ENCODE measurements at regions not wholly inside any gene's neighbourhood (a gene's known extent, or its start where the extent isn't known, plus 50 kb on each side); places are given as distances from the start of the nearest gene placed in this dataset.

DNA sequence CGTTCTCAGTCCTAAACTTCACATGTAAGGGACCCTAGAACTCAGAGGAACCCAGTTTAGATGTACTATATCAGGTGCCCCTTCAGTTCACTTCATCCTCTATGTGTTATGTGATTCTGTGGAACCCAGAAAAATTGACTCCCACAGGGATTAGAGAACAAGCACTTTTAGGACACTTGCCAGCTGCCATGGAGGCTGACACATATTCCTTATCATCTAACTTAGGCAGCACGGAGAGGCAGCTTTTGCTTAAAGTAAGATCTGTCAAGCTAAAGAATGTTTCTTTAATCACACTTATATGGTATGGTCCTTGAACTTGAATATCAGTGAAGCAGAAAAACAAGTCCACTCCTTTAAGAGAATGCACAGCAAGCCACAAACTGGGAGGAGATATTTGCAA lies 701.5 kb upstream of the ID4 start:
- Mint-ChIP-seq H3K36me3 (ENCODE audit: low read depth) (no peaks in the 10 kb centered on the region), H3K27me3 (ENCODE audit: low read depth) (no peaks in the 10 kb centered on the region), H3K4me3 (no peak overlapping the region), H3K9me3 (peaks cover 2% of the 10 kb centered on the region), H3K4me1 (peaks cover 8% of the 10 kb centered on the region), H3K27ac (ENCODE audit: unreplicated experiment) (no peak overlapping the region)
- DNase-seq (ENCODE audit: low read depth, low spot score): no peak
- TF ChIP-seq, protein P1, sequence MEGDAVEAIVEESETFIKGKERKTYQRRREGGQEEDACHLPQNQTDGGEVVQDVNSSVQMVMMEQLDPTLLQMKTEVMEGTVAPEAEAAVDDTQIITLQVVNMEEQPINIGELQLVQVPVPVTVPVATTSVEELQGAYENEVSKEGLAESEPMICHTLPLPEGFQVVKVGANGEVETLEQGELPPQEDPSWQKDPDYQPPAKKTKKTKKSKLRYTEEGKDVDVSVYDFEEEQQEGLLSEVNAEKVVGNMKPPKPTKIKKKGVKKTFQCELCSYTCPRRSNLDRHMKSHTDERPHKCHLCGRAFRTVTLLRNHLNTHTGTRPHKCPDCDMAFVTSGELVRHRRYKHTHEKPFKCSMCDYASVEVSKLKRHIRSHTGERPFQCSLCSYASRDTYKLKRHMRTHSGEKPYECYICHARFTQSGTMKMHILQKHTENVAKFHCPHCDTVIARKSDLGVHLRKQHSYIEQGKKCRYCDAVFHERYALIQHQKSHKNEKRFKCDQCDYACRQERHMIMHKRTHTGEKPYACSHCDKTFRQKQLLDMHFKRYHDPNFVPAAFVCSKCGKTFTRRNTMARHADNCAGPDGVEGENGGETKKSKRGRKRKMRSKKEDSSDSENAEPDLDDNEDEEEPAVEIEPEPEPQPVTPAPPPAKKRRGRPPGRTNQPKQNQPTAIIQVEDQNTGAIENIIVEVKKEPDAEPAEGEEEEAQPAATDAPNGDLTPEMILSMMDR (conservative IDR thresholded peaks at IDR 0.05): no peak

DNA sequence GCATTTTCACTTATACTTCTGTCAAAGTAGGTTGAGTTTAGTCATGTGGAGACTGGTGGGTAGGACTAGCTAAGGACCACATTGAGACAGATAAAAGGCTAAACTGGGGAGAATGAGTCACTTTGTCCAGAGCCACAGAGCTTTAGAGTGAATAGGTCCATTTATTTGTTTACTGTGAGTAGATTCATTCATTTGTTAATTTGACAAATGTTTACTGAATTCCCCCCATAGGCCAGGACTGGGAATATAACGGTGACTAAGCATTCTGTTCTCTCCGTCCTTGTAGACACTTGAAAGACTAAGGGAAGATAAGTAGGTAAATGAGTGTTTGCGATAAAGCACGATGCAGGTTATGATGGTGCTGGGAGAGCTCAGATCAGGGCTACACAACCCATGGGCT lies 699.7 kb upstream of the ID4 start:
- Mint-ChIP-seq H3K9me3 (peaks cover 2% of the 10 kb centered on the region), H3K27me3 (ENCODE audit: low read depth) (no peaks in the 10 kb centered on the region), H3K27ac (ENCODE audit: unreplicated experiment) (no peak overlapping the region), H3K4me3 (no peak overlapping the region), H3K4me1 (peaks cover 8% of the 10 kb centered on the region), H3K36me3 (ENCODE audit: low read depth) (no peaks in the 10 kb centered on the region)
- DNase-seq (ENCODE audit: low read depth, low spot score): no peak
- TF ChIP-seq, protein P1 (conservative IDR thresholded peaks at IDR 0.05): no peak

DNA sequence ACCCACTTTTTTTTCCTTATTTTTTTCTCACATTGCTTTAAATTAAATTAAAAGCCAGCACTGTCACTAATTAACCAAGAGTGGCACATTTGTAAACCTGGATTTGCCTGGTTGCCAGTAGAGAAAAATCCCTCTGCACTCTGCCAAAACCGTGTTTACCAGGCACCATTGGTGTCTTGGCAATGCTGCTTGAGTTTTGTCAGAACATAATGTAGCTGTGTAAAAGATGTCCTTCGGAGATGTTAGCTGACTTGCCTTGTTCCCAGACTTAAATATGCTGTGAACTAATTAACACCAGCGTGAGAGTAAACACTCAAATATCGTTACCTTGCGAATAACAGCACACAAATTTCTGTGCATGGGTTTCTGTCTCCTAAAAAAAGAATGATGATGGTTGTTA lies 694.9 kb upstream of the ID4 start:
- Mint-ChIP-seq H3K27me3 (ENCODE audit: low read depth) (no peaks in the 10 kb centered on the region), H3K9me3 (peaks cover under 1% of the 10 kb centered on the region), H3K36me3 (ENCODE audit: low read depth) (no peaks in the 10 kb centered on the region), H3K4me3 (no peak overlapping the region), H3K27ac (ENCODE audit: unreplicated experiment) (no peak overlapping the region), H3K4me1 (peaks cover 10% of the 10 kb centered on the region)
- DNase-seq (ENCODE audit: low read depth, low spot score): no peak
- TF ChIP-seq, protein P1 (conservative IDR thresholded peaks at IDR 0.05): no peak

DNA sequence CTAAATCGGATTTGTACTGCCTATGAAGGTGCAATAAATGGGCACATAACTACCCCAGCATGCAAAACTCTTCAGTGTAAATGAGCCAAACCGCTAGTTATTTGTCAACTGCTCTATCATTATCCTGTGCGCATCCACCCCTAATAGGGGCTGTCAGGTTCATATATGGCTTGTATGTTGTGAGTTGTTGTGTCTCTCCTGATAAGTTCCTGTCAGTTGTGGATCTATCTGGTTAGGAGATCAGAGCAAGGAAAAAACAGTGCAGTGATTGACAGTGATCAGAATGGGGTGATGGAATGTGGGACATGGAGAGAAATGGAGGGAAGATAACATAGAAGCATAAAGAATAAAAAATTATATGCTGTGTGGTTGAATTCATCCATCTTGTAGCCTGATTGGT lies 686.9 kb upstream of the ID4 start:
- Mint-ChIP-seq H3K4me3 (no peak overlapping the region), H3K4me1 (peaks cover 9% of the 10 kb centered on the region), H3K27ac (ENCODE audit: unreplicated experiment) (no peak overlapping the region), H3K27me3 (ENCODE audit: low read depth) (no peaks in the 10 kb centered on the region), H3K36me3 (ENCODE audit: low read depth) (peaks cover 3% of the 10 kb centered on the region), H3K9me3 (peaks cover 9% of the 10 kb centered on the region)
- TF ChIP-seq, protein P1 (conservative IDR thresholded peaks at IDR 0.05): no peak
- no peak for DNase-seq (ENCODE audit: low read depth, low spot score)

DNA sequence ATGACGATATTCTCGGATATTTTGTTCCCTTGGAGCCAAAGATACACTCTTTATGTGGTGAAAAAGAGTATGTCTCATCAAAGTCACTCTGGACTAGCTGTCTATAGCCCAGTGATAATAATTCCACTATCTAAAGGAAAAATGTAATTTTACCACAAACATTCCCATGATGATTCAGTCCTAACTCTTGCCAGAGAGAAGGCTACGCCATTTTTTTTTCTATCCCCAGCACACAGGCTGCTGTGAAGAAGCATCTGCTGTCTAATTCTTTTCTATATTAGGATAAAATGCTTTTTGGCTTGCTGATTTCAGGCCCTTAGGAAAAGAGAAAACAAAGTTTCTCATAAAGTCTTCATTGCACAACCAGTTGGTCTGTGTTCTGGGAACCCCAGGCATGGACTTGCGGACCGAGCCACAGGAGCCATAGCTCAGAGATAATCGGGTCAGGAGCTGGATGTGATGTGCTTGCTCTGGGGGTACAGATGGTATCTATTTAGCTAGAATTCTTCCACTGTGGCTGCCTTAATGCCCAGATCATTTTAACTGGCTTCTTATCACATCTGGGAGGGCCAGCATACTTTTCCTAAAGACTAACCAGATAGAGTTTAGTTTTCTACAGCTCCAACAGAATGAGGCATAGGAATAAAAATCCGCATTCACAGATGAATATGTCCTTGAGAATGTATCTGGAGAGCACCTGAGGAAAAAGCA lies 683.7 kb upstream of the ID4 start:
- peaks cover 4% of the 10 kb centered on the region for H3K4me1 Mint-ChIP-seq
- peaks cover 9% of the 10 kb centered on the region for H3K9me3 Mint-ChIP-seq
- TF ChIP-seq, protein P1 (conservative IDR thresholded peaks at IDR 0.05): no peak
- H3K4me3 Mint-ChIP-seq: no peak overlapping the region
- H3K27me3 Mint-ChIP-seq (ENCODE audit: low read depth): no peaks in the 10 kb centered on the region
- DNase-seq (ENCODE audit: low read depth, low spot score): no peak
- H3K27ac Mint-ChIP-seq (ENCODE audit: unreplicated experiment): no peak overlapping the region
- H3K36me3 Mint-ChIP-seq (ENCODE audit: low read depth): peaks cover 3% of the 10 kb centered on the region

All from neural crest cell (in vitro differentiated cells).